ENCODE measurements at regions not wholly inside any gene's neighbourhood (a gene's known extent, or its start where the extent isn't known, plus 50 kb on each side); places are given as distances from the start of the nearest gene placed in this dataset.

GRCh38 chr14:96673706-96674105 is 123.5 kb upstream of the VRK1 start:
- no peaks in the 10 kb centered on the region for H3K79me2 ChIP-seq (ENCODE audit: control insufficient read depth in 1 of 2, insufficient read depth in 2 of 2, low read length in 2 of 2)
- CTCF ChIA-PET (ENCODE audit: partially characterized antibody) = interaction anchor here (0.7 to 0.8 kb wide), 2 partner anchors 68 to 1628 kb away, joined by 3 read pairs; no protein-coding TSS in a partner anchor
- H4K20me1 ChIP-seq (replicated peaks in 1 of 2; ENCODE audit: control insufficient read depth in 1 of 2, insufficient read depth in 2 of 2, low read length in 2 of 2) = no peaks in the 10 kb centered on the region
- H3K23ac ChIP-seq (ENCODE audit: insufficient read length) = no peak overlapping the region
- H3K27ac ChIP-seq (ENCODE audit: low read depth, low read length) = no peak overlapping the region
- FAIRE-seq = no peak
- H3K27me3 ChIP-seq (replicated peaks in 1 of 4; ENCODE audit: control insufficient read depth in 3 of 4, extremely low read depth in 1 of 4, insufficient read depth in 3 of 4, low read length in 3 of 4) = peaks cover 0 to 6% (median 3%) of the 10 kb centered on the region in 4 experiments; a peak in 3 of 7 replicates
- H3K9ac ChIP-seq (replicated peaks in 1 of 4; ENCODE audit: extremely low read depth in 1 of 4, low read depth in 3 of 4, low read length in 3 of 4) = no peak overlapping the region
- H2BK20ac ChIP-seq (ENCODE audit: low read length) = no peak overlapping the region
- peak in 1 of 2 experiments; percentile 30 for DNase-seq (ENCODE audit: low read depth in 1 of 2, low spot score in 2 of 2)
- no peak overlapping the region for H3K4me3 ChIP-seq (ENCODE audit: extremely low read depth in 1 of 4, insufficient read depth in 2 of 4, low read depth in 3 of 4, low read length in 4 of 4)
- no peak overlapping the region for H2AFZ ChIP-seq (ENCODE audit: low read length)
- no peak overlapping the region for H2BK5ac ChIP-seq (ENCODE audit: low read depth, low read length)
- WGBS, 2 experiments (ENCODE audit: extremely low coverage in 1 of 2, insufficient coverage in 1 of 2, insufficient read length in 1 of 2, insufficient replicate concordance in 2 of 2, low coverage in 1 of 2, low lambda C conversion rate in 2 of 2, missing lambda C conversion rate in 1 of 2) = 88% methylated on average over 4 of the region's 4 CpGs; no CpG with 5 or more reads in 1 of the 2 experiments
- H2AK5ac ChIP-seq (ENCODE audit: low read depth, low read length) = no peak overlapping the region
- H3K4ac ChIP-seq (replicated peaks; ENCODE audit: insufficient read length, low read depth, low read length) = no peak overlapping the region
- no peak overlapping the region for H4K5ac ChIP-seq (ENCODE audit: insufficient read length, low read depth, low read length)
- no peak for TF ChIP-seq ASH2L (IDR thresholded peaks at IDR 0.05; ENCODE audit: low read length)
- TF ChIP-seq BCL11A (IDR thresholded peaks at IDR 0.05; ENCODE audit: low read depth in 2 of 2, low read length in 2 of 2) = no peak
- TF ChIP-seq EZH2 (IDR thresholded peaks at IDR 0.05; ENCODE audit: low read depth, low read length, severe bottlenecking) = no peak
- TF ChIP-seq PHF8 (conservative IDR thresholded peaks at IDR 0.05; ENCODE audit: low read depth, low read length) = no peak
- TF ChIP-seq HDAC6 (IDR thresholded peaks at IDR 0.05; ENCODE audit: low read depth, low read length) = no peak
- TF ChIP-seq SIRT6 (IDR thresholded peaks at IDR 0.05; ENCODE audit: low read length) = no peak
- TF ChIP-seq RFX5 (IDR thresholded peaks at IDR 0.05; ENCODE audit: borderline replicate concordance, low read depth, low read length) = no peak
- TF ChIP-seq NANOG (IDR thresholded peaks at IDR 0.05; ENCODE audit: insufficient read depth, low read depth, low read length, poor library complexity, severe bottlenecking) = no peak
- TF ChIP-seq CTBP2 (IDR thresholded peaks at IDR 0.05; ENCODE audit: borderline replicate concordance, insufficient read depth, insufficient read length, low read length) = no peak
- no peak for TF ChIP-seq GTF2F1 (IDR thresholded peaks at IDR 0.05; ENCODE audit: borderline replicate concordance, low read depth, low read length)
- no peak for TF ChIP-seq CBX5 (IDR thresholded peaks at IDR 0.05; ENCODE audit: low read depth, low read length)
- peaks cover 0 to 4% (median 0%) of the 10 kb centered on the region in 4 experiments; a peak in 1 of 7 replicates for H3K4me1 ChIP-seq (replicated peaks in 1 of 4; ENCODE audit: control insufficient read depth in 3 of 4, insufficient read depth in 4 of 4, low read length in 3 of 4)
- no peak overlapping the region for H3K4me2 ChIP-seq (ENCODE audit: insufficient read depth in 1 of 2, low read depth in 2 of 2, low read length in 2 of 2)
- H3K18ac ChIP-seq (ENCODE audit: extremely low read depth, low read length) = no peak overlapping the region
- no peaks in the 10 kb centered on the region for H3K23me2 ChIP-seq (ENCODE audit: low read depth, low read length)
- H2BK12ac ChIP-seq (ENCODE audit: low read depth, low read length) = no peak overlapping the region
- H4K91ac ChIP-seq (replicated peaks; ENCODE audit: insufficient read length, low read length) = no peak overlapping the region
- no peak overlapping the region for H2BK120ac ChIP-seq (replicated peaks; ENCODE audit: low read depth, low read length)
- no peak overlapping the region for H3K14ac ChIP-seq (ENCODE audit: insufficient read length)
- 0 out of 4 replicates have a peak, but pooled peaks cover 0 to 4% of the 10 kb centered on the region in 2 experiments for H3K9me3 ChIP-seq (ENCODE audit: insufficient read depth in 2 of 2, low read depth in 1 of 2, low read length in 1 of 2)
- no peak overlapping the region for H3K56ac ChIP-seq (replicated peaks; ENCODE audit: insufficient read length, low read depth, low read length)
- H3K36me3 ChIP-seq (ENCODE audit: control insufficient read depth in 2 of 4, insufficient read depth in 4 of 4, low read length in 3 of 4) = no peaks in the 10 kb centered on the region; a peak in 1 of 8 replicates
- POLR2A ChIA-PET (ENCODE audit: partially characterized antibody) = no interaction called here
- no peaks in the 10 kb centered on the region for H3K79me1 ChIP-seq (ENCODE audit: low read depth, low read length)
- H2BK15ac ChIP-seq (ENCODE audit: low read length) = no peak overlapping the region
- H4K8ac ChIP-seq (ENCODE audit: extremely low read depth, insufficient read depth, low read length) = no peak overlapping the region
